NCI-H345 (cell line): ENCODE measurements at regions not wholly inside any gene's neighbourhood (a gene's known extent, or its start where the extent isn't known, plus 50 kb on each side); places are given as distances from the start of the nearest gene placed in this dataset.
"Not testable (repeated sequence)": the region's sequence is repeated elsewhere in the genome, so short reads cannot be mapped to it uniquely, and the experiment has no call there.

Experiments used
- DNase-seq: peaks from one replicate; lab custom pipeline; 2025; lab: John Stamatoyannopoulos, UW

DNA sequence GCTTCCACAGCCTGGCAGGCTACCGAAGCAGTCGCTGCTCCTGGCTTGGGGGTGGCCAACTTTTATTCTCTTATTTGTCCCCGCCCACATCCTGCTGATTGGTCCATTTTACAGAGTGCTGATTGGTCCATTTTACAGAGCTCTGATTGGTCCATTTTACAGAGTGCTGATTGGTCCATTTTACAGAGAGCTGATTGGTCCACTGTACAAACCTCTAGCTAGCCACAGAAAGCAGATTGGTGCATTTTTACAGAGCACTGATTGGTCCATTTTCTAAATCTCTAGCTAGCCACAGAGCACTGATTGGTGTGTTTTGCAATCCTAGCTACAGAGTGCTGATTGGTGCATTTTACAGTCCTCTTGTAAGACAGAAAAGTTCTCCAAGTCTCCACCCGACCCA lies 187.9 kb upstream of the TOM1L1 start:
- DNase-seq = not testable (repeated sequence)

GRCh38 chr17:54718286-54718685 lies 182.4 kb upstream of the TOM1L1 start:
- no peak for DNase-seq

DNA sequence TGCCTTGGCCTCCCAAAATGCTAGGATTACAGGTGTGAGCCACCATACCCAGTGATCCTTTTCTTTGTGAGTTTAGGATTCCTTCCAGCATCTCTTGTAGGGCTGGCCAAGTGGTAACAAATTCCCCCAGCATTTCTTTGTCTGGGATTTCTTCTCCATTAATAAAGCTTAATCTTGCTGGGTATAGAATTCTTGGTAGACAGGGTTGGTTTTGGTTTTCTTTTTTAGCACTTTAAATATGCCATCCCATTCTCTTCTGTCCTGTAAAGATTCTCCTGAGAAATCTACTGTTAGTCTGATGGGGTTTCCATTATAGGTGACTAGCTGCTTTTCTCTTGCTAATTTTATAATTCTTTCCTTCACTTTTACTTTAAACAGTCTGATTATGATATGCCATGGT lies 173.0 kb upstream of the TOM1L1 start:
- DNase-seq = no peak

- no peak for DNase-seq
Observed at GRCh38 chr17:54736573-54736972, 164.1 kb upstream of the TOM1L1 start.

- no peak for DNase-seq
Observed at GRCh38 chr17:54738496-54738895, 162.2 kb upstream of the TOM1L1 start.

DNA sequence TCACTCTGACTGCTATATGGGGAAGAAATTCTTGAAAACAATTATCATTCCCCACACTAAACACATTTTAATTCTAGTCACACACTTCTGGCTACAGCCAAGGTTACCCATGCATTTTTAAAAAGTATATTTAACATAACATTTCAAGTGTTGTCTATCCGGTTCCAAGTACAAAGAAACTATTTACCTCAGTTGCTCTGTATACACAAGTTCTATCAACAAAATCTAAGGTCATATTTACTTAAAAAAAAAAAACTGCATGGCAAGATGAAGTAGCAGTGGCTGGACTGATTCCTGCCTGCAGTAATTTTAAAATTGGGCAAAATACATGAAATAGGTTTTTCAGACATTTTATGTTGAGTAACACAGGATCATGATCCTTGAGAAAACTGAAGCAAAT lies 155.9 kb upstream of the TOM1L1 start:
- DNase-seq = no peak

- DNase-seq = no peak
Observed at GRCh38 chr17:54745239-54745638, 155.4 kb upstream of the TOM1L1 start.

- no peak for DNase-seq
Observed at GRCh38 chr17:54745862-54746261, 154.8 kb upstream of the TOM1L1 start.

DNA sequence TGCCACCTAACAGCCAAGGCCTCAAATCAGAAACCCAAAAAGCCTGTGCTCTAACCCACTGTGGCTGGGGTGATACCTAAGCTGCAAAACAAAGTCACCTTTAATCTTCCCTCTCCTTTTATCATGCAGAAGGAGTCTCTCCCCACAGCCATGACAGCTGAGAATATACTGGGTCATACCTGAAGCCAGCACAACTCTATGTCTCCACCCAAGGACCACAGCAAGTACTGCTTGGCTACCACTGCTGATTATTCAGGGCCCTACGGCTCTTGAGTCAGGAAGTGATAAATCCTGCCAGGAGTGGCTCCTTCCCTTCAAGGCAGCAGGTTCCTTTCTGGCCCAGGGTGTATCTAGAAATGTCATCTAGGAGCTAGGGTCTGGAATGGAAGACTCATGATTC lies 151.5 kb upstream of the TOM1L1 start:
- DNase-seq = no peak

- DNase-seq = no peak
Observed at GRCh38 chr17:54754560-54754959, 146.1 kb upstream of the TOM1L1 start.

DNA sequence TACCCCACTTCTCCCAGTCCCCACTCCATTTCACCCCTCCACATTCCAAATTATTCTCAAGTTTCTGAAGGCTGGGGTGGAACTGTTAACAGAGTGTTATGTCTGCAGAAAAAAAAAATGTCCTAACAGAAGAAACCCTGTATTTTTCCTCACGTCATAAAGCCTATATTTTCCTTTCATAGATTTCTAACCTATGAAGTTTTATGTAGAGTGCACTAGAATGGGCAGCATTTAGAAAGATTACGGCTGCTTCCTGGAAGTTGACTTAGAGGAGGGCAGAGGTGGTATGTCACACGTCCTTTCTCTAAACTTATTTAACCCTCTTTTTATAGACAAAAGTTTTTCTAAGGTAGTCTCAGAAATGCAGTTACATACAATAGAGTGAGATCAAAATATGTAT lies 139.8 kb upstream of the TOM1L1 start:
- no peak for DNase-seq

DNA sequence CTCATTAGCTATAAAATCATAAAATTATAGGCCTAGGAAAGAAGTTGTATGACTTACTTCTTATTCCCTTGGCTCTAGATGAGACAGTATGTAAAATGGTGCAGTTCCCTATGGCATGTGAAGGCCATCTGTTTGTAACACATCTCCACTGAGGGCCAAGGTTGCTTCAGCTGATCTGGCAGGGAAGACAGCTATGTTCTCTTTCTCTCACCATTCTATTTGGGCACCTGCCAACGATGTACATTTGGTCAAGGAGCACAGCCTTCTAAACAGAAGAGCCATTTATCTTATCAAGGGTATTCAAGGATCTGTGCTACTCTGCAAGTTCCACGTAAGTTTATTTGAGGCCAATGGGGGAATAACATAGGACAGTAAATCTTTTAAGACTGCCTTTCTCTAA lies 129.8 kb upstream of the TOM1L1 start:
- no peak for DNase-seq

GRCh38 chr17:54771409-54771915 lies 129.2 kb upstream of the TOM1L1 start:
- DNase-seq = no peak

GRCh38 chr17:54780238-54780637 lies 120.4 kb upstream of the TOM1L1 start:
- DNase-seq = no peak

- DNase-seq = no peak
Observed at GRCh38 chr17:54781389-54781788, 119.3 kb upstream of the TOM1L1 start.

DNA sequence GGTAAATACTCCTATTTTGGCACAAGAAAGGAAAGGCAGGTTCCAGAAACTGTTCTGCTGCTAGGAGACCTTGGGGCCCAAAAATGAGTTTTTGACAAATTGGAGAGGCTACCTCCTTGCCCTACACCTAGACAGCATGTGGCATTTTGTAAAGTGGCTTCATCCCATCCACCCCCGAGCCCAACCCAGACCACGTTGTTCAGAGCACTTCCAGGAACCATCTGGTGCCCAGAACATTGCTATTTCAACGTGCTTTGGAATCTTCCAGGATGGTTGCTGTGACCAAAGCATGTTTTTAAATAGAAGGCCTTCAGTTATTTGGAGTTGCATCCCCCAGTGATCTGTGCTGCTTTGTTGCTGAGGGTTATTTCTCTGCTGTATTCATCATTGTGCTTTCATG lies 116.3 kb upstream of the TOM1L1 start:
- DNase-seq = no peak

GRCh38 chr17:54785643-54786268 lies 114.9 kb upstream of the TOM1L1 start:
- no peak for DNase-seq

- DNase-seq = no peak
Observed at GRCh38 chr17:54789101-54789880, 111.4 kb upstream of the TOM1L1 start.

- DNase-seq = no peak
Observed at GRCh38 chr17:54793271-54793670, 107.4 kb upstream of the TOM1L1 start.

DNA sequence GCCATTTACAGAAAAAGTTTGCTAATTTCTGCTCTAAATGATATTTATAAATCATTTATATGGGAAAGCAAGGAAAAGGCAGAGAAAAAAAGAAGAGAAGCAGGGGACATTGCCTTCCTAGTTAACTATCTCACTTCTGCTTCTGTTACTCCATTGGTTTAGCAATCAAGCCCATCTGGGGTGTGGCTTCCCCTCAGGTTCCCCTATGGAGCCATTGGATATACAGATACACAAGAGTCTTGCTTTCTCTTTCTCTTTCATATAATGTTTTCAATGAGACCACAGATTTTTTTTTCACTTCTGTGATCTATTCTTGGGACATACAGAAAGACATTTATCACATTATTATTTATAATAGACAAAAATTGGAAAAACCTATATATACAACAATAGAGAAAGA lies 105.6 kb upstream of the TOM1L1 start:
- DNase-seq = no peak

DNA sequence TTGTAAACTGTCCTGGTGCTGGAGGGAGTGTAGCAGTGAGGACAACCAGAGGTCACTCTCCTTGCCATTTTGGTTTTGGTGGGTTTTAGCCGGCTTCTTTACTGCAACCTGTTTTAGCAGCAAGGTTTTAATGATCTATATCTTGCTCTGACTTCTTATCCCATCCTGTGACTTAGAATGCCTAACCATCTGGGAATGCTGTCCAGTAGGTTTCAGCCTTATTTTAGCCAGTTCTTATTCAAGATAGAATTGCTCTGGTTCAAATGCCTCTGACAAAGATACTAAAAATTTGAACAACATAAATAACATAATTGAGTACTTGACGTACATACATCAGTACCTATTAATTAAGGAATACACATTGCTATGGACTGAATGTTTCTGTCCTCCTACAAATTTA lies 93.3 kb upstream of the TOM1L1 start:
- DNase-seq = no peak

GRCh38 chr17:54813896-54814295 lies 86.8 kb upstream of the TOM1L1 start:
- DNase-seq = no peak

GRCh38 chr17:54814371-54814770 lies 86.3 kb upstream of the TOM1L1 start:
- DNase-seq = no peak

- DNase-seq = no peak
Observed at GRCh38 chr17:54834086-54834485, 66.6 kb upstream of the TOM1L1 start.
